Nephron progenitor cell (in vitro differentiated cells): ENCODE measurements at regions not wholly inside any gene's neighbourhood (a gene's known extent, or its start where the extent isn't known, plus 50 kb on each side); places are given as distances from the start of the nearest gene placed in this dataset.

Source experiments
- DNase-seq: peaks from one replicate; pipeline ENCODE4 v3.0.0; 2021
- H3K27ac Mint-ChIP-seq: 2 replicates; pipeline ENCODE4 v1.8.0; 2021; ENCODE audit warnings: mild to moderate bottlenecking, moderate library complexity, mixed read lengths
- H3K27me3 Mint-ChIP-seq: 2 replicates; pipeline ENCODE4 v1.8.0; 2021; ENCODE audit warnings: mild to moderate bottlenecking, low read depth, mixed read lengths; ENCODE audit not compliant: poor library complexity
- H3K36me3 Mint-ChIP-seq: 2 replicates; pipeline ENCODE4 v1.8.0; 2021; ENCODE audit warnings: low read depth, mixed read lengths
- H3K4me1 Mint-ChIP-seq: 2 replicates; pipeline ENCODE4 v1.8.0; 2021; ENCODE audit warnings: mixed read lengths
- H3K4me3 Mint-ChIP-seq: 2 replicates; pipeline ENCODE4 v1.8.0; 2021; ENCODE audit warnings: mild to moderate bottlenecking, moderate library complexity, mixed read lengths
- H3K9me3 Mint-ChIP-seq: 2 replicates; pipeline ENCODE4 v1.8.0; 2021; ENCODE audit warnings: mild to moderate bottlenecking, moderate library complexity, mixed read lengths
- TF ChIP-seq, protein P1 (sequence below): fragments of 200-600 bp; sonication (generic); IDR thresholded peaks from 2 replicates; pipeline ENCODE4 v1.5.0; 2021; ENCODE audit warnings: antibody characterized with exemption

GRCh38 chr2:66281980-66282379 is 152.9 kb upstream of the MEIS1 start:
- no peaks in the 10 kb centered on the region for H3K4me1 Mint-ChIP-seq
- peaks cover 7% of the 10 kb centered on the region for H3K9me3 Mint-ChIP-seq
- TF ChIP-seq, protein P1, sequence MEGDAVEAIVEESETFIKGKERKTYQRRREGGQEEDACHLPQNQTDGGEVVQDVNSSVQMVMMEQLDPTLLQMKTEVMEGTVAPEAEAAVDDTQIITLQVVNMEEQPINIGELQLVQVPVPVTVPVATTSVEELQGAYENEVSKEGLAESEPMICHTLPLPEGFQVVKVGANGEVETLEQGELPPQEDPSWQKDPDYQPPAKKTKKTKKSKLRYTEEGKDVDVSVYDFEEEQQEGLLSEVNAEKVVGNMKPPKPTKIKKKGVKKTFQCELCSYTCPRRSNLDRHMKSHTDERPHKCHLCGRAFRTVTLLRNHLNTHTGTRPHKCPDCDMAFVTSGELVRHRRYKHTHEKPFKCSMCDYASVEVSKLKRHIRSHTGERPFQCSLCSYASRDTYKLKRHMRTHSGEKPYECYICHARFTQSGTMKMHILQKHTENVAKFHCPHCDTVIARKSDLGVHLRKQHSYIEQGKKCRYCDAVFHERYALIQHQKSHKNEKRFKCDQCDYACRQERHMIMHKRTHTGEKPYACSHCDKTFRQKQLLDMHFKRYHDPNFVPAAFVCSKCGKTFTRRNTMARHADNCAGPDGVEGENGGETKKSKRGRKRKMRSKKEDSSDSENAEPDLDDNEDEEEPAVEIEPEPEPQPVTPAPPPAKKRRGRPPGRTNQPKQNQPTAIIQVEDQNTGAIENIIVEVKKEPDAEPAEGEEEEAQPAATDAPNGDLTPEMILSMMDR: no peak
- no peak overlapping the region for H3K27ac Mint-ChIP-seq
- no peak for DNase-seq
- no peaks in the 10 kb centered on the region for H3K36me3 Mint-ChIP-seq
- H3K4me3 Mint-ChIP-seq: no peak overlapping the region
- H3K27me3 Mint-ChIP-seq: no peaks in the 10 kb centered on the region

DNA sequence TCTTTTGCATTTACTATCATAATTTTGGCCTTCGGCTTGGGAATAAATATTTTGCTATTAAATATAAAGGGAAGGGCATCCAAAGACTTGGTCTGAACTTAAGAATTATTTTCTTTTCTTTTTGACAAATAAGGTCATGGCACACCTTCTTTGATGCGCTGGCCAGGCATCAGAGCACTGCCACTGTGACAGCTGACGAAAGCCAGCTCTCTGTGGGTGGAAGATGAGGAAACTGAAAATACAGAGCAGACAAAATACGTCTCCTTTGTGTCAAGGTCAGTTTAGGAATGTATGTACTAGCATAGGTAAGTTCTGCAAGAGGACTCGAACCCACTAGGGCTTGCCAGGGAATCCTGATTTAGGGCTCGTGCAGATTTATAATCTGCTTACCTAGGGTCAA is 155.9 kb upstream of the MEIS1 start:
- Mint-ChIP-seq H3K4me3 (no peak overlapping the region), H3K27me3 (no peaks in the 10 kb centered on the region), H3K36me3 (no peaks in the 10 kb centered on the region), H3K27ac (no peak overlapping the region), H3K4me1 (peaks cover 20% of the 10 kb centered on the region), H3K9me3 (no peaks in the 10 kb centered on the region)
- DNase-seq: no peak
- TF ChIP-seq, protein P1: no peak

DNA sequence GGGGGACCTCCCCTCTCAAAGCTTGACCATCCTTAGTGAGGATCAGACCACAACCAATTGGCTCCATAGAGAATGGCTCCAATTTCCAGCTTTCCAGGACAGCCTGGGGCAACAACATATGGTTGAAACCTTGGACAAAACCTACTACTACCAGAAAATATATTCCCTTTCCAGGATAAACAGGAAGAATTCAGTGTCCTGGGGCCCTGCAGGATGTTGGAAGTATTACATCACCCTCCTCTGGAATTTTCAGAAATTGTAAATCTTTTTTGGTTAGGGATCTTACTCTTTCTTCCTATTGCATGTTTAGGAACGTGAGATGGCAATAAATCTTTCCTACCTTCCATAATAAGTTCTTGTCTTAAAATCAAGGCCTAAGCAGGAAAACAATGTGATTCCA is 158.9 kb upstream of the MEIS1 start:
- Mint-ChIP-seq H3K27ac (no peak overlapping the region), H3K9me3 (no peaks in the 10 kb centered on the region), H3K27me3 (no peaks in the 10 kb centered on the region), H3K4me3 (no peak overlapping the region), H3K4me1 (peaks cover 51% of the 10 kb centered on the region), H3K36me3 (no peaks in the 10 kb centered on the region)
- TF ChIP-seq, protein P1: no peak
- no peak for DNase-seq

DNA sequence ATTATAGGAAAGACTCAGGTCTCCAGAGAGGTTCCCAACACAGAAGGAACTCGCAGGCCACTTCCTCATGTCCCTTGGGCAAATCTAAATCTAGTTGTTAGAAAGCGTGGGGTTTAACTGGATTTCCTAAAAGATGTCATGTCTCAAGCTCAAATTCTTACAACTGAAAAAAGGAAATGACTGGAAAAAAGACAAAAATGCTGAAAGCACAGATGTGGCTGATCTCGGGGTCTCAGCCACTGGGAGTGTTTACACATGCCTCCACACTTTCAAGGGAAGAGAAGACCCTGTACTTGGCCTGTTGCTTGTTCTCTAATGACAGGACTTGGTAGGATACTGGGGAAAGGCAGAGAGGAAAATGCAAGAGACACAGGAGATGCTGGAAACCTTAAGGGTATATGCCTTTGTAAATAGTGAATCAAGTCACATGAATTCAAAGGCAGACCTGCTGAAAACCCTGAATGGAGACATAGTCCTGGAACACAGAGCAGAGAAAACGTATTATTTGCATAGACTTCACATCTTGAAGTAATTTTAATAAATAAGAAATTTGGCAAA is 160.9 kb upstream of the MEIS1 start:
- Mint-ChIP-seq H3K27me3 (no peaks in the 10 kb centered on the region), H3K4me1 (peaks cover 69% of the 10 kb centered on the region), H3K9me3 (no peaks in the 10 kb centered on the region), H3K36me3 (no peaks in the 10 kb centered on the region), H3K4me3 (no peak overlapping the region), H3K27ac (peak overlapping the region; percentile 92)
- no peak for DNase-seq
- TF ChIP-seq, protein P1: no peak

- H3K27me3 Mint-ChIP-seq: no peaks in the 10 kb centered on the region
- TF ChIP-seq, protein P1: no peak
- peaks cover 73% of the 10 kb centered on the region for H3K4me1 Mint-ChIP-seq
- no peak overlapping the region for H3K4me3 Mint-ChIP-seq
- H3K27ac Mint-ChIP-seq: no peak overlapping the region
- no peak for DNase-seq
- no peaks in the 10 kb centered on the region for H3K36me3 Mint-ChIP-seq
- H3K9me3 Mint-ChIP-seq: peaks cover 3% of the 10 kb centered on the region
Observed at GRCh38 chr2:66272751-66273150, 162.2 kb upstream of the MEIS1 start.

DNA sequence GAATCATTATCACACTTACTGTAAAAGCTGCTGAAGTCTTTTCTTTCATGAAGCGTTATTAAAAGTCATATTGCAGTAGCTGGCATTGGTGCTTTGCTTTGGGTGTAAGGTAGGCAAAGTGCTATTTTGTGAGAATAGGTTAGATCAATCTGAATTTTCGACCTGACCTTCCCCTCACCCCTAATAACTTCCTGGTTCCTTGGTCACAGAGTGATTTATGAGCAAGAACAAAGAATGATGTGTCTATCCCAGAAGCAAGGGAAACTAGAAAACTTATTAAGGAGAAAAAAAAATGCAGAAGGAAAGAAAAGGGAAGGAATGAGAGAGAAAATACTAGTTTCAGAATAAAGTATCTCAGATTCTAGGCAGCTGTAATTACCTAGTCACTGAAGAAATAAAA is 163.1 kb upstream of the MEIS1 start:
- TF ChIP-seq, protein P1: no peak
- Mint-ChIP-seq H3K9me3 (peaks cover 6% of the 10 kb centered on the region), H3K27ac (peak overlapping the region; percentile 89), H3K4me1 (peaks cover 73% of the 10 kb centered on the region), H3K4me3 (peak overlapping the region; percentile 43), H3K27me3 (no peaks in the 10 kb centered on the region), H3K36me3 (no peaks in the 10 kb centered on the region)
- no peak for DNase-seq
